Suprapubic skin (tissue), 4 donors: ENCODE measurements at regions not wholly inside any gene's neighbourhood (a gene's known extent, or its start where the extent isn't known, plus 50 kb on each side); places are given as distances from the start of the nearest gene placed in this dataset.

Source experiments
- CTCF ChIP-seq, 2 donors: fragments of 200-600 bp in 1 of 2; fragments of 450-650 bp in 1 of 2; sonication (generic) in 1 of 2; IDR thresholded peaks; one replicate each; pipeline ENCODE4 v1.5.1; 2016 to 2019; ENCODE audit warnings: antibody characterized with exemption in 2 of 2, mild to moderate bottlenecking in 1 of 2, moderate library complexity in 1 of 2
- EP300 ChIP-seq: sonication (generic); formaldehyde crosslinking; IDR thresholded peaks from one replicate; pipeline ENCODE4 v1.6.1; 2017; ENCODE audit warnings: antibody characterized with exemption
- POLR2A ChIP-seq, 2 donors: fragments of 450-650 bp; IDR thresholded peaks; one replicate each; pipeline ENCODE4 v1.6.1; 2017; ENCODE audit warnings: antibody characterized with exemption in 2 of 2, mild to moderate bottlenecking in 2 of 2, moderate library complexity in 2 of 2
- POLR2AphosphoS5 ChIP-seq, 3 donors: sonication (generic); formaldehyde crosslinking; IDR thresholded peaks; one replicate each; pipeline ENCODE4 v1.6.1; 2017; ENCODE audit warnings: antibody characterized with exemption in 3 of 3

DNA sequence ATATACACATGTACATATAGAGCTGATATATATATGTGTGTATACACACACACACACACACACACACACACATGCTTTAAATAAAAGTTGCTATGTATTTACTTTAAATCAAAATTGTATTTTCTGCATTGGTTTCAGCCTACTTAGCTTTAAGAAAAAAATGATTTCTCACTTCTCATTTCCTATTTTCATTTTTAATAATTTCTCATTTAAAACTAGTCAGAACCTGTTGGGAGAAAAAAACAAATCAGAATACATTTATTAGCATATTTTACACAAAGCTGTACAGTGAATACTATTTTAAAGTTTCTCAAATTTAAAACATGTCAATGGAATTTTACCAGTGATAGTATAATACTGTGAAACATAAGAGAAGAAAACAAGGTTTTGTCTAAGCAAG lies 681.8 kb downstream of the CENPC start:
- TF ChIP-seq CTCF (IDR thresholded peaks at IDR 0.05) (no peak), POLR2A (IDR thresholded peaks at IDR 0.05) (no peak), POLR2AphosphoS5 (IDR thresholded peaks at IDR 0.05) (no peak), EP300 (no peak)
